ENCODE measurements at regions not wholly inside any gene's neighbourhood (a gene's known extent, or its start where the extent isn't known, plus 50 kb on each side); places are given as distances from the start of the nearest gene placed in this dataset.

DNA sequence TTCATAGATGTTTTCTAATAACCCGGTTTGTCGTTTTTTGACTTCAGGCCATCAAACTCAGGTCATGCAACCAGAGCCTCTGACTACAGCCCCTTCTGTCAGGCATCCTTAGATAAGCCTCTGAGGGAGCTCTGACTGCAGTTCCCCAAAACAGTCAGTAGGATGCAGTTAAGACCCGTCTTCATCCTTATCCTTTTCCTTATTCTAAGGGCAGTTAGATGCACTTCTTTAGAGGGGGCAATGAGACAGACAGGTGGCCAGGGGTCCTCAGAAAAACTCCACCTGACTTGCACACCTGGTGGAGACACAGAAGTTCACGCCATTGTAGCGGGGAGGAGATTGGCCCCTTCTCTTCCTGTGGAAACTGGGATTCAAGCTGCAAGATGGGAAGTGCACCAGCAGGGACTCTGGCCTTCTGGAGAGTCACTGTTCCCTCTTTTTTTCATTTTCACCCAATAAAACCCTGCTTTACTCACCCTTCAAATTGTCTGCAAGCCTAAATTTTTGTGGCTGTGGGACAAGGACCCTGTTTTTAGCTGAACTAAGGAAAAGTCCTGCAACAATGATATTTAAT is 104.8 kb upstream of the TFPI start:
- H3K4me1 ChIP-seq (ENCODE audit: insufficient read depth) = peaks cover 32% of the 10 kb centered on the region
- H3K4me2 ChIP-seq = no peak overlapping the region
- H3K4me3 Mint-ChIP-seq = no peak overlapping the region
- TF ChIP-seq, protein P1, sequence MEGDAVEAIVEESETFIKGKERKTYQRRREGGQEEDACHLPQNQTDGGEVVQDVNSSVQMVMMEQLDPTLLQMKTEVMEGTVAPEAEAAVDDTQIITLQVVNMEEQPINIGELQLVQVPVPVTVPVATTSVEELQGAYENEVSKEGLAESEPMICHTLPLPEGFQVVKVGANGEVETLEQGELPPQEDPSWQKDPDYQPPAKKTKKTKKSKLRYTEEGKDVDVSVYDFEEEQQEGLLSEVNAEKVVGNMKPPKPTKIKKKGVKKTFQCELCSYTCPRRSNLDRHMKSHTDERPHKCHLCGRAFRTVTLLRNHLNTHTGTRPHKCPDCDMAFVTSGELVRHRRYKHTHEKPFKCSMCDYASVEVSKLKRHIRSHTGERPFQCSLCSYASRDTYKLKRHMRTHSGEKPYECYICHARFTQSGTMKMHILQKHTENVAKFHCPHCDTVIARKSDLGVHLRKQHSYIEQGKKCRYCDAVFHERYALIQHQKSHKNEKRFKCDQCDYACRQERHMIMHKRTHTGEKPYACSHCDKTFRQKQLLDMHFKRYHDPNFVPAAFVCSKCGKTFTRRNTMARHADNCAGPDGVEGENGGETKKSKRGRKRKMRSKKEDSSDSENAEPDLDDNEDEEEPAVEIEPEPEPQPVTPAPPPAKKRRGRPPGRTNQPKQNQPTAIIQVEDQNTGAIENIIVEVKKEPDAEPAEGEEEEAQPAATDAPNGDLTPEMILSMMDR (conservative IDR thresholded peaks at IDR 0.05; ENCODE audit: low read depth in 2 of 2) = peak; percentile 75 to 78
- peak; percentile 44; the same call in 1 of the 2 replicates for TF ChIP-seq POLR2AphosphoS5 (IDR thresholded peaks at IDR 0.05; ENCODE audit: low read depth)
- TF ChIP-seq EZH2 (IDR thresholded peaks at IDR 0.05; ENCODE audit: low read depth, unreplicated experiment) = no peak
- TF ChIP-seq, protein P2, sequence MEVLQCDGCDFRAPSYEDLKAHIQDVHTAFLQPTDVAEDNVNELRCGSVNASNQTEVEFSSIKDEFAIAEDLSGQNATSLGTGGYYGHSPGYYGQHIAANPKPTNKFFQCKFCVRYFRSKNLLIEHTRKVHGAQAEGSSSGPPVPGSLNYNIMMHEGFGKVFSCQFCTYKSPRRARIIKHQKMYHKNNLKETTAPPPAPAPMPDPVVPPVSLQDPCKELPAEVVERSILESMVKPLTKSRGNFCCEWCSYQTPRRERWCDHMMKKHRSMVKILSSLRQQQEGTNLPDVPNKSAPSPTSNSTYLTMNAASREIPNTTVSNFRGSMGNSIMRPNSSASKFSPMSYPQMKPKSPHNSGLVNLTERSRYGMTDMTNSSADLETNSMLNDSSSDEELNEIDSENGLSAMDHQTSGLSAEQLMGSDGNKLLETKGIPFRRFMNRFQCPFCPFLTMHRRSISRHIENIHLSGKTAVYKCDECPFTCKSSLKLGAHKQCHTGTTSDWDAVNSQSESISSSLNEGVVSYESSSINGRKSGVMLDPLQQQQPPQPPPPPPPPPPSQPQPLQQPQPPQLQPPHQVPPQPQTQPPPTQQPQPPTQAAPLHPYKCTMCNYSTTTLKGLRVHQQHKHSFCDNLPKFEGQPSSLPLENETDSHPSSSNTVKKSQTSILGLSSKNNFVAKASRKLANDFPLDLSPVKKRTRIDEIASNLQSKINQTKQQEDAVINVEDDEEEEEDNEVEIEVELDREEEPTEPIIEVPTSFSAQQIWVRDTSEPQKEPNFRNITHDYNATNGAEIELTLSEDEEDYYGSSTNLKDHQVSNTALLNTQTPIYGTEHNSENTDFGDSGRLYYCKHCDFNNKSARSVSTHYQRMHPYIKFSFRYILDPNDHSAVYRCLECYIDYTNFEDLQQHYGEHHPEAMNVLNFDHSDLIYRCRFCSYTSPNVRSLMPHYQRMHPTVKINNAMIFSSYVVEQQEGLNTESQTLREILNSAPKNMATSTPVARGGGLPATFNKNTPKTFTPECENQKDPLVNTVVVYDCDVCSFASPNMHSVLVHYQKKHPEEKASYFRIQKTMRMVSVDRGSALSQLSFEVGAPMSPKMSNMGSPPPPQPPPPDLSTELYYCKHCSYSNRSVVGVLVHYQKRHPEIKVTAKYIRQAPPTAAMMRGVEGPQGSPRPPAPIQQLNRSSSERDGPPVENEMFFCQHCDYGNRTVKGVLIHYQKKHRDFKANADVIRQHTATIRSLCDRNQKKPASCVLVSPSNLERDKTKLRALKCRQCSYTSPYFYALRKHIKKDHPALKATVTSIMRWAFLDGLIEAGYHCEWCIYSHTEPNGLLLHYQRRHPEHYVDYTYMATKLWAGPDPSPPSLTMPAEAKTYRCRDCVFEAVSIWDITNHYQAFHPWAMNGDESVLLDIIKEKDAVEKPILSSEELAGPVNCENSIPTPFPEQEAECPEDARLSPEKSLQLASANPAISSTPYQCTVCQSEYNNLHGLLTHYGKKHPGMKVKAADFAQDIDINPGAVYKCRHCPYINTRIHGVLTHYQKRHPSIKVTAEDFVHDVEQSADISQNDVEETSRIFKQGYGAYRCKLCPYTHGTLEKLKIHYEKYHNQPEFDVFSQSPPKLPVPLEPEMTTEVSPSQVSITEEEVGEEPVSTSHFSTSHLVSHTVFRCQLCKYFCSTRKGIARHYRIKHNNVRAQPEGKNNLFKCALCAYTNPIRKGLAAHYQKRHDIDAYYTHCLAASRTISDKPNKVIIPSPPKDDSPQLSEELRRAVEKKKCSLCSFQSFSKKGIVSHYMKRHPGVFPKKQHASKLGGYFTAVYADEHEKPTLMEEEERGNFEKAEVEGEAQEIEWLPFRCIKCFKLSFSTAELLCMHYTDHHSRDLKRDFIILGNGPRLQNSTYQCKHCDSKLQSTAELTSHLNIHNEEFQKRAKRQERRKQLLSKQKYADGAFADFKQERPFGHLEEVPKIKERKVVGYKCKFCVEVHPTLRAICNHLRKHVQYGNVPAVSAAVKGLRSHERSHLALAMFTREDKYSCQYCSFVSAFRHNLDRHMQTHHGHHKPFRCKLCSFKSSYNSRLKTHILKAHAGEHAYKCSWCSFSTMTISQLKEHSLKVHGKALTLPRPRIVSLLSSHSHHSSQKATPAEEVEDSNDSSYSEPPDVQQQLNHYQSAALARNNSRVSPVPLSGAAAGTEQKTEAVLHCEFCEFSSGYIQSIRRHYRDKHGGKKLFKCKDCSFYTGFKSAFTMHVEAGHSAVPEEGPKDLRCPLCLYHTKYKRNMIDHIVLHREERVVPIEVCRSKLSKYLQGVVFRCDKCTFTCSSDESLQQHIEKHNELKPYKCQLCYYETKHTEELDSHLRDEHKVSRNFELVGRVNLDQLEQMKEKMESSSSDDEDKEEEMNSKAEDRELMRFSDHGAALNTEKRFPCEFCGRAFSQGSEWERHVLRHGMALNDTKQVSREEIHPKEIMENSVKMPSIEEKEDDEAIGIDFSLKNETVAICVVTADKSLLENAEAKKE (CRISPR knock-in tag; IDR thresholded peaks at IDR 0.05) = no peak
- peaks cover 9% of the 10 kb centered on the region for H3K9me2 ChIP-seq (ENCODE audit: insufficient read depth)
- H3K36me3 Mint-ChIP-seq (ENCODE audit: low read depth) = peaks cover 28% of the 10 kb centered on the region
- ATAC-seq = peak; percentile 91
- H3K4me1 Mint-ChIP-seq = peaks cover 16% of the 10 kb centered on the region; the same call in 2 of the 3 replicates
- H3K79me2 ChIP-seq (replicated peaks; ENCODE audit: insufficient read depth) = 0 out of 2 replicates have a peak, but pooled peaks cover 5% of the 10 kb centered on the region
- no peak overlapping the region for H3K4me3 ChIP-seq
- no peak overlapping the region for H2AFZ ChIP-seq
- peaks cover 10% of the 10 kb centered on the region; the same call in 1 of the 2 replicates for H3F3A ChIP-seq (replicated peaks; ENCODE audit: low read depth)
- no peaks in the 10 kb centered on the region for H3K27me3 Mint-ChIP-seq (ENCODE audit: insufficient read depth, low read depth, poor library complexity)
- H3K27ac ChIP-seq (ENCODE audit: low read depth) = no peak overlapping the region
- H4K20me1 ChIP-seq (replicated peaks; ENCODE audit: insufficient read depth) = 0 out of 2 replicates have a peak, but pooled peaks cover 3% of the 10 kb centered on the region
- peak; percentile 80 for DNase-seq (ENCODE audit: low spot score)
- peaks cover 9% of the 10 kb centered on the region; the same call in 2 of the 3 replicates for H3K9me3 Mint-ChIP-seq
- no peaks in the 10 kb centered on the region for H3K27me3 ChIP-seq (ENCODE audit: insufficient read depth)
- no peak overlapping the region for H3K27ac Mint-ChIP-seq
- peaks cover 17% of the 10 kb centered on the region for H3K36me3 ChIP-seq (ENCODE audit: insufficient read depth)
